Gastrocnemius medialis (tissue), 4 donors: ENCODE measurements at regions not wholly inside any gene's neighbourhood (a gene's known extent, or its start where the extent isn't known, plus 50 kb on each side); places are given as distances from the start of the nearest gene placed in this dataset.

Experiments used
- POLR2A ChIP-seq, 2 donors: fragments of 450-650 bp; IDR thresholded peaks; one replicate each; pipeline ENCODE4 v1.6.1; 2017; ENCODE audit warnings: antibody characterized with exemption in 2 of 2, mild to moderate bottlenecking in 2 of 2, moderate library complexity in 2 of 2
- TF ChIP-seq, protein P1 (sequence below), 5 experiments: fragments of 450-650 bp in 3 of 5; fragments of 200-600 bp in 2 of 5; sonication (generic) in 2 of 5; IDR thresholded peaks in 4 of 5; conservative IDR thresholded peaks in 1 of 5; 1 replicate in 4 of 5; 2 replicates in 1 of 5; pipeline ENCODE4 v1.5.1; 2016 to 2019; ENCODE audit warnings: antibody characterized with exemption in 5 of 5, mild to moderate bottlenecking in 3 of 5, moderate library complexity in 3 of 5

DNA sequence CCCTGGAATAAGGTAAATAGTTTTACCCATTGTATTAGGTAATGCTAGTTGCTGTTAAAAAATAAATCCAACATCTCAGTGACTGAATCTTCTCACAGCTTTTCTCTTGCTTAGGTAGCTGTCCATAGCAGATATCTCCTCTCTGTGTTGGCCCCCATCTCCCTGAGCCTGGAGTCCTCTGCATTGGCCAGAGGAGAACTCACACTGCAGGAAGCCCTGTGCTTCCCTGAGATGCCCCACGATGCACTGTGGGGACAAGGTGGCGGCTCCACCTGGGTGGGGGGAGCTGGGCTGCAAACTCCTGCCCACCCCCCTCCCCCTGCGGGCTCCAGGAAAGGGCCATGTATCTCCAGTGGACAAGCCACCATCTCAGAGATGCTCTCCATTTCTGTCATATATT lies 80.4 kb upstream of the SALL3 start:
- no peak for TF ChIP-seq POLR2A (IDR thresholded peaks at IDR 0.05)
- TF ChIP-seq, protein P1, sequence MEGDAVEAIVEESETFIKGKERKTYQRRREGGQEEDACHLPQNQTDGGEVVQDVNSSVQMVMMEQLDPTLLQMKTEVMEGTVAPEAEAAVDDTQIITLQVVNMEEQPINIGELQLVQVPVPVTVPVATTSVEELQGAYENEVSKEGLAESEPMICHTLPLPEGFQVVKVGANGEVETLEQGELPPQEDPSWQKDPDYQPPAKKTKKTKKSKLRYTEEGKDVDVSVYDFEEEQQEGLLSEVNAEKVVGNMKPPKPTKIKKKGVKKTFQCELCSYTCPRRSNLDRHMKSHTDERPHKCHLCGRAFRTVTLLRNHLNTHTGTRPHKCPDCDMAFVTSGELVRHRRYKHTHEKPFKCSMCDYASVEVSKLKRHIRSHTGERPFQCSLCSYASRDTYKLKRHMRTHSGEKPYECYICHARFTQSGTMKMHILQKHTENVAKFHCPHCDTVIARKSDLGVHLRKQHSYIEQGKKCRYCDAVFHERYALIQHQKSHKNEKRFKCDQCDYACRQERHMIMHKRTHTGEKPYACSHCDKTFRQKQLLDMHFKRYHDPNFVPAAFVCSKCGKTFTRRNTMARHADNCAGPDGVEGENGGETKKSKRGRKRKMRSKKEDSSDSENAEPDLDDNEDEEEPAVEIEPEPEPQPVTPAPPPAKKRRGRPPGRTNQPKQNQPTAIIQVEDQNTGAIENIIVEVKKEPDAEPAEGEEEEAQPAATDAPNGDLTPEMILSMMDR (IDR thresholded peaks at IDR 0.05 in 4 of 5, conservative IDR thresholded peaks at IDR 0.05 in 1 of 5), result no peak
